Heart left ventricle (tissue), 16 donors: ENCODE measurements at regions not wholly inside any gene's neighbourhood (a gene's known extent, or its start where the extent isn't known, plus 50 kb on each side); places are given as distances from the start of the nearest gene placed in this dataset.
"Not testable (repeated sequence)": the region's sequence is repeated elsewhere in the genome, so short reads cannot be mapped to it uniquely, and the experiment has no call there.

Experiments
- ATAC-seq, 4 donors: fragments of 200-7000 bp; cut with Tn5 transposase; one replicate each; pipeline ENCODE4 v1.9.1; 2020 to 2022; ENCODE audit warnings: moderate library complexity in 4 of 4, mild to moderate bottlenecking in 3 of 4, moderate number of reproducible peaks in 1 of 4
- DNase-seq, 5 donors: peaks; one replicate each; pipeline ENCODE4 v3.0.0-alpha.2; 2020
- H3K27ac ChIP-seq, 12 donors: fragments of 200-600 bp; sonication (generic) in 4 of 12; one replicate each; pipeline versions ENCODE4 v1.5.0 to v1.8.0; 2016 to 2022; ENCODE audit warnings: mild to moderate bottlenecking in 2 of 12
- H3K27me3 ChIP-seq, 9 donors: fragments of 200-600 bp; sonication (generic) in 2 of 9; one replicate each; pipeline versions ENCODE4 v1.5.1 to v1.8.0; 2016 to 2022; ENCODE audit warnings: mild to moderate bottlenecking in 3 of 9
- H3K36me3 ChIP-seq, 9 donors: fragments of 200-600 bp; sonication (generic) in 2 of 9; one replicate each; pipeline versions ENCODE4 v1.5.0 to v1.8.0; 2018 to 2022; ENCODE audit warnings: mild to moderate bottlenecking in 2 of 9
- H3K4me1 ChIP-seq, 12 donors: fragments of 200-600 bp; sonication (generic) in 4 of 12; one replicate each; pipeline versions ENCODE4 v1.5.0 to v1.8.0; 2016 to 2022; ENCODE audit warnings: mild to moderate bottlenecking in 3 of 12
- H3K4me3 ChIP-seq, 12 donors: fragments of 200-600 bp; sonication (generic) in 4 of 12; one replicate each; pipeline versions ENCODE4 v1.5.0 to v1.8.0; 2017 to 2022; ENCODE audit warnings: mild to moderate bottlenecking in 9 of 12, moderate library complexity in 4 of 12
- H3K9me3 ChIP-seq, 12 donors: fragments of 200-600 bp; sonication (generic) in 4 of 12; one replicate each; pipeline versions ENCODE4 v1.5.0 to v1.8.0; 2016 to 2022; ENCODE audit warnings: mild to moderate bottlenecking in 1 of 12
- CTCF ChIP-seq, 12 donors: fragments of 200-600 bp; sonication (generic) in 4 of 12; IDR thresholded peaks; one replicate each; pipeline versions ENCODE4 v1.5.0 to v1.8.0; 2018 to 2022; ENCODE audit warnings: antibody characterized with exemption in 12 of 12, mild to moderate bottlenecking in 5 of 12
- POLR2A ChIP-seq, 2 donors: fragments of 450-650 bp; IDR thresholded peaks; one replicate each; pipeline ENCODE4 v1.6.1; 2017; ENCODE audit warnings: antibody characterized with exemption in 2 of 2, mild to moderate bottlenecking in 2 of 2, moderate library complexity in 2 of 2
- WGBS, 4 donors: extraction: QIAGEN DNeasy Blood & Tissue Kit in 2 of 4; methylation state at CpG; one replicate each; pipeline versions ENCODE4 v1.1.5 to v1.1.7; 2013 to 2018; 5-methylcytosine and 5-hydroxymethylcytosine counted together
- intact Hi-C, 10 donors: fragments of 100-400 bp; cut with DNase I; formaldehyde crosslinking; loops; one replicate each; pipeline versions ENCODE4 v1.11.1 to v1.14.2; 2022
- donor health status: ischemic (EF 13 %, LVEDD 7.1; RV severe dilation, severe dysfunction).
- donor health status: healthy with polysubstance abuse.
- donor health status: DM: no; HTN: yes; CAD: no.
- donor health status: DM: no; HTN: no; CAD: no.
- donor health status: ischemic (EF 25% LVEDD 6.9; RV normal size, moderate dysfunction).
- donor health status: ischemic (EF 25% LVEDD 5.7; RV mildly dilated, moderate dysfunction).
- donor health status: healthy.
- donor health status: DM: yes; HTN: yes; CAD: no.
- donor health status: ischemic (EF 35%, LVEDD 5.7; RV mildly dilated, moderate dysfunction).
- donor health status: nonischemic (EF 11% LVEDD 7.7; RV severe dilation, severe dysfunction).
- donor health status: DM: yes; HTN: yes; CAD: no.
- donor health status: PGD.
- donor health status: ischemic (EF 29% LVEDD 5.4; RV normal size, mild dysfunction).
- donor health status: nonischemic (EF 23%, LVEDD 6.1; RV moderate dilation, normal function).

GRCh38 chr2:52260904-52261303 lies 1229.0 kb upstream of the NRXN1 start:
- no peak for ATAC-seq
- Histone ChIP-seq H3K4me1 (no peaks in the 10 kb centered on the region), H3K9me3 (no peaks in the 10 kb centered on the region), H3K4me3 (no peak overlapping the region), H3K36me3 (no peaks in the 10 kb centered on the region), H3K27ac (no peak overlapping the region), H3K27me3 (no peaks in the 10 kb centered on the region)
- TF ChIP-seq CTCF (IDR thresholded peaks at IDR 0.05): no peak
- TF ChIP-seq POLR2A (IDR thresholded peaks at IDR 0.05): no peak
- WGBS, 4 donors: 65 to 85% (median 68%) methylated on average over 1 of the region's 1 CpG
- intact Hi-C loops: no loop called here
- DNase-seq: no peak

GRCh38 chr2:52258967-52259366 lies 1227.0 kb upstream of the NRXN1 start:
- H3K4me3 ChIP-seq, H3K27me3 ChIP-seq, DNase-seq, ATAC-seq, H3K9me3 ChIP-seq, H3K27ac ChIP-seq, intact Hi-C loops, H3K4me1 ChIP-seq, H3K36me3 ChIP-seq: not testable (repeated sequence)
- 91 to 97% (median 95%) methylated on average over 11 of the region's 11 CpGs for WGBS, 4 donors

- 91 to 98% (median 93%) methylated on average over 1 of the region's 1 CpG for WGBS, 4 donors
- no peaks in the 10 kb centered on the region for H3K36me3 ChIP-seq
- no peaks in the 10 kb centered on the region for H3K4me1 ChIP-seq
- no peak overlapping the region for H3K4me3 ChIP-seq
- TF ChIP-seq CTCF (IDR thresholded peaks at IDR 0.05) (no peak), POLR2A (IDR thresholded peaks at IDR 0.05) (no peak)
- no peak for DNase-seq
- no peak overlapping the region for H3K27ac ChIP-seq
- intact Hi-C loops: no loop called here
- H3K27me3 ChIP-seq: no peaks in the 10 kb centered on the region
- H3K9me3 ChIP-seq: no peaks in the 10 kb centered on the region
- ATAC-seq: no peak
Observed at GRCh38 chr2:52258038-52258437, 1226.1 kb upstream of the NRXN1 start.

- intact Hi-C loops: no loop called here
Observed at GRCh38 chr2:52253416-52253980, 1221.6 kb upstream of the NRXN1 start.

More at GRCh38 chr2:52253416-52253980, 1221.6 kb upstream of the NRXN1 start:
- Histone ChIP-seq H3K27ac (no peak overlapping the region), H3K36me3 (no peaks in the 10 kb centered on the region), H3K9me3 (peaks cover 0 to 10% (median 0%) of the 10 kb centered on the region in 12 donors), H3K27me3 (no peaks in the 10 kb centered on the region), H3K4me1 (no peaks in the 10 kb centered on the region), H3K4me3 (no peak overlapping the region)
- TF ChIP-seq CTCF (IDR thresholded peaks at IDR 0.05) (no peak), POLR2A (IDR thresholded peaks at IDR 0.05) (no peak)
- WGBS, 4 donors: 66 to 76% (median 71%) methylated on average over 5 of the region's 5 CpGs
- no peak for ATAC-seq
- no peak for DNase-seq
